ENCODE measurements at regions not wholly inside any gene's neighbourhood (a gene's known extent, or its start where the extent isn't known, plus 50 kb on each side); places are given as distances from the start of the nearest gene placed in this dataset.
"Not testable (repeated sequence)": the region's sequence is repeated elsewhere in the genome, so short reads cannot be mapped to it uniquely, and the experiment has no call there.

- DNase-seq, result no peak
These were observed 90.6 kb upstream of the BCL2L14 start for GRCh38 chr12:11980115-11980514.

DNA sequence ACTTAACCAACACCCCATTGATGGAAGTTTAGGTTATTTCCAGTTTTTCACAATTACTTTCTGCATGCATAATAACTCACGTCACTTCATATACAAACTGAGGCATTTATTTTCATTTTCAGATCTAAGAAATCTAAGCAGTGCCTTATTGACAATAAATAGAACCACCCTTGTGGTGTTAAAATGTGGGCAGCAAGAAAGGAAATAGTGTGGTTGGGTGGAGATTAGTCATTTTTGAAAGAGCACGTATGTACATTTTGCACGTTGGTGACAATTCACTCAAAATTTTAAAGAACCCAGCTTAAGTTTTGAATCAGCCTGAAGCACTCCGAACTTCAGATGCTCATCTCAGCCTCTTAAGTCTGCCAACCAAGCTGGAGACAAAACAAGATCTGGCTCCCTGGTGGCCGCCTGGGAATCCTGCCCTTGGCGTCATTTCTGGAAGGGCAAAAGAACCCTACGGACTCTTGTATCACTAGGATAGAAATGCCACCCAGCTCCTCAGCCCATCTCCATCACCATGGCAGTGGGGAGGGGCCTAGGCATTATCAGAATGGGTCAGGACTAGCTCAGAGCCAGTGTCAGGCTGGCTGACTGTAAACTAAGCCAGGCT, 89.5 kb upstream of the BCL2L14 start:
- no peak for DNase-seq

DNA sequence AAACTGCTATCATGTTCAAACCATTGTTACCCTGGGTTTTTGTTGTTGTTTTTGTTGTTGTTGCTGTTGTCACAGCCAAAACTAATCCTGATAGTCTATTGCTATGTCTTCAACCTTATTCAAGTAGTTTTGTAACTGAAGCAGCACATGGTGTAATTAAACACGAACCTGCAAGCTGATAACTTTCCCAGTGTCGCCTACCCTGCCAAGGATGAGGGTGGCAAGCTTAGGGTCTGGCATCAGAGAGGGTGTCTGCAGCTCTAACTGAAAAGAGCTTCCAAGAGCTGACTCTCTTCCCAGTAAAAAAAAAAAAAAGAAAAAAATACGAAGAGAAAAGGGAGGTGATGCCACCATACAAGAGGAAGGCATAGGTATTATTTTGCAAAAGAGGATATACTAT, 86.3 kb upstream of the BCL2L14 start:
- DNase-seq, result no peak

DNA sequence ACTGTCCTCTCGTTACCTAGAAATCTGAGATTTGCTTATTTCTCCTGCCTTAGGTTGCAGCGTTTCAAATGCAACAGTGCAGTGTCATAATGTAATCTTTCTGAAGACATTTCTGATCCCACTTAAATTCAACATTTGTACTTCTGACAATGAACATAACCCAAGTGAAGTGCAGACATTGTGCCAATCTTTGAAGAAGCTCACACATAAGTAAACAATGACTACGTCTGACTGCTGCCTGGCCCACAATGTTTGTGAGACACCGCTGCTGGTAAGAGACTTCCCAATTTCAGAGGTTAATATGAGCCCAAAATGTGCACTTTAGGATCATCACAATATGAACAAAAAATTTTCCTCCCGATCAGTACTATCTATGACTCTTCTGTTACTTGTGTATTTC, 84.6 kb upstream of the BCL2L14 start:
- no peak for DNase-seq

DNA sequence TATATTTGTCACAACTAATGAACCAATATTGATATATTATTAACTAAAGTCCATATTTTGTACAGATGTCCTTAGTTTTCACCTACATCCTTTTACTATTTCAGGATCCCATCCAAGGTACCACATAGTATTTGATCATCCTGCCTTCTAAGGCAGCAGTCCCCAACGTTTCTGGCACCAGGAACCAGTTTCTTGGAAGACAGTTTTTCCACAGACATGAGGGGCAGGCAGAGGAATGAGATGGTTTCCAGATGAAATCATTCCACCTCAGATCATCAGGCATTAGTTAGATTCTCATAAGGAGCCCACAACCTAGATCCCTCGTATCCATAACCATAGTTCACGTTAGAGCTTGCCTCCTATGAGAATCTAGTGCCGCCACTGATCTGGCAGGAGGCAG, 82.8 kb upstream of the BCL2L14 start:
- DNase-seq, result no peak

DNA sequence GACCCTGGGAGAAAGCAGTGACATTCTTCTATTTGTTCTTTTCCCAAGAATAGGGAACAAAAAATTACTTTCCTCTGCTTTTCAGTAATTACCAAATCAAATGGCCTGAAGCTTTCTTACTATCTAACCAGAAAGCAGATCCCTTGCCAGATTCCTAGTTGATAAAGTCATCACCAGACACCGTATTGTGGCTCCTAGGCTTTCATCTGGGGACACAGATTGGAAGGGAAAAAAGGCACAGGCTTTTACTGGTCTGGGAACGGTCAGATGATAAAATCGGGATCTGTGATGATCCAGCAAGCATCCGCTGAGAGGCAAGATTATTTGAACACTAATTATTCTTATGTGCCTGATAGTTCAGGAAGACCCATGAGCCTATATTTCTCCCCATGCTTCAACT, 79.1 kb upstream of the BCL2L14 start:
- no peak for DNase-seq

DNA sequence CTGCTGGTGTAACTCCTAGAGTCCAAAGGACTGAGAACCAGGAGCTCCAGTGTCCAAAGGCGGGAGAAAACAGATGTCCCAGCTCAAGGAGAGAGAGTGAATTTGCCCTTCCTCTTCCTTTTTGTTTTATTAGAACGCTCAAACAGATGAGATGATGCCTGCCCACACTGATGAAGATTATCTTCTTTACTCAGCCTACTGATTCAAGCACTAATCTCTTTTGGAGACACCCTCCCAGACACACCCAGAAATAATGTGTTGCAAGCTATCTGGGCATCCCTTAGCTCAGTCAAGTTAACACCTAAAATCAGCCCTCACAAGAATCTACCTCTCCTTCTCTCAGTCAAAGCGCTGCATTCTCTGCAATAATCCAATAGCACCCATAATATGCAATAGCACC, 78.2 kb upstream of the BCL2L14 start:
- no peak for DNase-seq

GRCh38 chr12:11998307-11998943, 72.3 kb upstream of the BCL2L14 start:
- DNase-seq, result not testable (repeated sequence)

GRCh38 chr12:11998944-11999315, 71.8 kb upstream of the BCL2L14 start:
- DNase-seq, result no peak

DNA sequence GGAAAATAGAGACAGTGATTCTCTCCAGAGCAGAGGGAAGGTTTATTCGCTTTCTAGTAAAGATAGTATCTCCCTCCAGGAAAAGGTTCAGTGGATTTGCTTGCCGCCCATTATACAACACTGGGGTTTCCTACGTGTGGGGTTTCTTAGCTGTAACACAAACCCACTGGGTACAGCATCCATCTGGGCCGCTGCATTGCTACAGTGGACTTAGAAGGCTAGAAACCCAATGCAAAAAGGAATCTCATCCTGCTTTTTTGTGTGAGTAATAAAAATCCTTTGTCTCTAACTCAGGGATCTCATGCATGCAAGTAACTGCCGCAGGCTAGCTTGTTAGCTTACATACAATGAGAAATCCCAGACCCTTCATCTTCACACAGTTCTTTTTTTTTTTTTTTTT, 67.1 kb upstream of the BCL2L14 start:
- no peak for DNase-seq

- no peak for DNase-seq
These were observed 66.2 kb upstream of the BCL2L14 start for GRCh38 chr12:12004524-12004923.

- no peak for DNase-seq
These were observed 63.6 kb upstream of the BCL2L14 start for GRCh38 chr12:12007001-12007712.

- DNase-seq, result no peak
These were observed 63.0 kb upstream of the BCL2L14 start for GRCh38 chr12:12007713-12008231.

- DNase-seq, result no peak
These were observed 62.4 kb upstream of the BCL2L14 start for GRCh38 chr12:12008232-12008850.

DNA sequence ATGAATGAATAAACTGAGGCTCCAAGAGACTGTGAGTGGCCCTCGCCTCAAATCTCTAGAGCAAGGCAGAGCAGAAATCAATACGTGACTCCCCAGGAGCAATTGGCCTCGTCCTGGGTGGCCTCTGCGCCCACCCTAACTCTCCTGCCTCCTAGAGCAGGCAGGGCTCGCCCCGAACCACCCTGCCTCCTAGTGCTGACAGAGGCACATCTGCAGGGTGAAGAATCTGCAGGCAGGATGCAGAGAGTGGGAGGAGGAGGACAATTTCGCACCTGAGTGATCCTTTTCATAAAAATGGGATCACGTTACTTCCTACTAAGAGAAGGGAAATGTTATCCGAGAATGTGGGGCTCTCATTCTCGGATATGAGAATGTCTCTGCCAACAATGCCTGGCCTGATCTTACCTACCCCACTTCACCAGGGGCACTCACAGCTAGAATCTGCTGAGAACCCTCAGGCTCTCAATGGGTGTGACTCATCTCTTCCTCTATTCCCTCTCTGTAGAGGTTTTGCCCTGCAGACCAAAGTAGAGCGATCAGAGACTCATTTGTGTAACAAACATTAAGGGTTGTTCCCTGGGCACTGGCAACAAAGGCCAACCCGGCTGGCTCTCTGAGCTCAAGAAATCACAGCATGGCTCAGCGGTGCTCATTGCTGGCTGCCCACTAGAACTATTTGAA, 61.7 kb upstream of the BCL2L14 start:
- DNase-seq, result peak; percentile 84

GRCh38 chr12:12009749-12010276, 60.9 kb upstream of the BCL2L14 start:
- not testable (repeated sequence) for DNase-seq

DNA sequence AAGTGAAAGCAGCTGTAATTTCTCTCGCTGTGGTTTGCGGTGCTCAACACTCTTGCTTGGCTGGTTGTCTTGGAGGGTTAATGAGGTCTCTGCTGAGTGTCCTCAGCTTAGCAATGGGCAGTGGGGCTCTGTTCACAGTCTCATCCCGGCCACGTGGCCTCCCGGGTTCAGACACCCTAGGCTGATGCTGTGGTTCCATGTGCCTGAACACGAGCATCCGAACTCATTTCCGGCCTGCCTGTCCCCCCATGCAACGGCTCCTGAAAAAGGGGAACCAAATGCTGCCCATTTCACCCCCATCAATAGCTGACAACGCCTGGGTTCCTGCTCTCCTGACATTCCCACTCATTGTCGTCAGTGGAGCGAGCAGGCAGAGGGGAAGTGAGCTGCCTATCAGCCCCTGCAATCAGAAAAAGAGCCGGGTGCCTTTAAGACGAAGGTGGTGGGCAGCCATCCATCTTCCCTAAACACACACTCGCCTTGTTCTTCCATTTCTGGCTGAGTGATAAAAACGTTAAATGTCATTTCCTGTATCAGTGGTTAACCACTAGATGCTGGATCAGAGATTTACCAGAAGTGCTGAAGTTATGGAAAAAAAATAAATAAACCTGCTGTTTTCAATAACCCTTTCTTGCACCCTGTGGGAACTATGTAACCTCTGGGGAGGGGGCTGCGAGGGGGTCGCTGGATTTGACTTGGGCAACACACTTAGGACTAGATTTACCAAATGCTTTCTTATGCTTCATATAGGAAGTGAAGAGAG, 60.3 kb upstream of the BCL2L14 start:
- DNase-seq, result no peak

- no peak for DNase-seq
These were observed 58.9 kb upstream of the BCL2L14 start for GRCh38 chr12:12011880-12012260.

DNA sequence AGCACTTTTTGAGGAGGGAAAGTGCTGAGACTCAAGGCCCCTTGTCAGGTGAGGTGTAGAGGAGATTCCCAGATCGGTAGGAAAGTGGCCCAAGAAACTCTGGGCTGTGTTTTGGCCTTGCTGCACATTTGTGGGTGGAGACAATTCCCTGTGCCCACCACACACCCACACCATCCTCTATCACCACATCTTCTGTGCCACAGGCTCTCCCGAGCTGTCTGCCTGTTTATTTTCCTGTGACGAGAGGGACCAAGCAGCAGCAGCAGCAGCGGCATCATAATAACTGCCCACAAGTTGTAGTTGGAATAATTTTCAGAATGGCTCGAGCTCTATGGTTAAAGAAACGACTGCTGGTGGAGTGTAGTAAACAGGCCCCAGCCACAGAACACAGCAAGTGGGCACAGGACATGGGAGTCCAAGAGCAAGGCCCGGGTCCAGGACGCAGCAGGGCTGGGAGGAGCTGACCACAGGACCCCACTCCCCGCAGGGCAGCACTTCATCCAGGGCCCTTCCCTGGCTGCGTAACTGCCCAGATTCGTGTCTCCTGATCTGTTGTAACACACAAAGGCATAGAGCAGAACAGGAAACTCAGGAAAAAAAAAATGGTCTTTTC, 55.6 kb upstream of the BCL2L14 start:
- no peak for DNase-seq

GRCh38 chr12:12016284-12017100, 54.2 kb upstream of the BCL2L14 start:
- DNase-seq, result no peak

DNA sequence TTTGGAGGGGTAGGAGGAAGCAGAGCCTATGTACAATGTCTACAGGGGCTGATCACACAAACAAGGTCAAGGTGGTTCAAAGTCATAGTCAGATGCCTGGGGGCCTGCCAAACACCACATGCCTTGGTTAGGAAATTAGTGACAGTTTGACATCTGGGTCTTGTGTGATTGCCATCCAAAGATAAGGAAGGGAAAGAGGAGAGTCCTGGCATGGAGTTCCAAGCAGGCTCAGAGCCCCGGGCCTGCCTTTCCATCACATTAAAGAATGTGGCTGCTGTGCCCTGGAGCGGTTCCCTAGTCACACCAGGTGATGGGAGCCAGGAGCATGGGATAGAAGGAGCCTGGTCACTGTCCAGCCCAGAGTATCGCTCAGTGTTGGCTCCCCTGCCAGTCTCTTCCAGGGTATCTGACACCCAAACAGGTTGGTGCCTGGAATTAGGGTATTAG, 53.6 kb upstream of the BCL2L14 start:
- no peak for DNase-seq
